CD14-positive monocyte (primary cell): ENCODE measurements at regions not wholly inside any gene's neighbourhood (a gene's known extent, or its start where the extent isn't known, plus 50 kb on each side); places are given as distances from the start of the nearest gene placed in this dataset.

Experiments
- DNase-seq, 3 donors: peaks; one replicate each; pipeline ENCODE4 v3.0.0-alpha.2; 2011 to 2022
- H2AFZ ChIP-seq: 2 replicates; pipeline ENCODE4 v1.6.0; 2012; ENCODE audit warnings: mild to moderate bottlenecking, low read depth, low read length, inconsistent platforms; ENCODE audit not compliant: insufficient read depth, poor library complexity, severe bottlenecking
- H3K27ac ChIP-seq, 2 donors: 1 replicate in 1 of 2; 2 replicates in 1 of 2; pipeline ENCODE4 v1.5.1; 2012 to 2013; ENCODE audit warnings: low read length in 2 of 2, control low read depth in 1 of 2, inconsistent platforms in 1 of 2, low read depth in 1 of 2, mild to moderate bottlenecking in 1 of 2
- H3K27me3 ChIP-seq, 2 donors: one replicate each; pipeline versions ENCODE4 v1.6.0 to v1.6.1; 2011 to 2013; ENCODE audit warnings: low read length in 2 of 2; ENCODE audit not compliant: control insufficient read depth in 2 of 2, insufficient read depth in 2 of 2
- H3K36me3 ChIP-seq, 2 donors: replicated peaks in 1 of 2; 1 replicate in 1 of 2; 2 replicates in 1 of 2; pipeline versions ENCODE4 v1.5.1 to v1.6.1; 2012 to 2013; ENCODE audit warnings: low read length in 2 of 2, control low read depth in 1 of 2, inconsistent platforms in 1 of 2, mild to moderate bottlenecking in 1 of 2; ENCODE audit not compliant: insufficient read depth in 2 of 2, control insufficient read depth in 1 of 2
- H3K4me1 ChIP-seq, 2 donors: 1 replicate in 1 of 2; 2 replicates in 1 of 2; pipeline versions ENCODE4 v1.5.1 to v1.6.1; 2012 to 2013; ENCODE audit warnings: low read length in 2 of 2, control low read depth in 1 of 2, inconsistent platforms in 1 of 2, mild to moderate bottlenecking in 1 of 2, moderate library complexity in 1 of 2; ENCODE audit not compliant: insufficient read depth in 2 of 2, control insufficient read depth in 1 of 2
- H3K4me2 ChIP-seq: replicated peaks from 2 replicates; pipeline ENCODE3; 2012; ENCODE audit warnings: low read length, moderate library complexity, mild to moderate bottlenecking; ENCODE audit not compliant: poor library complexity, severe bottlenecking; ENCODE audit errors: extremely low read depth
- H3K4me3 ChIP-seq, 3 experiments: fragments of 200-600 bp in 1 of 3; sonication (generic) in 1 of 3; replicated peaks in 1 of 3; 1 replicate in 2 of 3; 2 replicates in 1 of 3; pipeline ENCODE4 v1.5.1; 2011 to 2013; ENCODE audit warnings: low read length in 3 of 3, mild to moderate bottlenecking in 3 of 3, control low read depth in 2 of 3, low read depth in 2 of 3, inconsistent platforms in 1 of 3, moderate library complexity in 1 of 3
- H3K79me2 ChIP-seq: 2 replicates; pipeline ENCODE4 v1.6.0; 2012; ENCODE audit warnings: mild to moderate bottlenecking, control low read depth, inconsistent platforms, low read length, moderate library complexity; ENCODE audit not compliant: insufficient read depth
- H3K9ac ChIP-seq: 2 replicates; pipeline ENCODE4 v1.6.0; 2017; ENCODE audit warnings: low read length, mild to moderate bottlenecking; ENCODE audit not compliant: insufficient read depth, poor library complexity, severe bottlenecking
- H3K9me3 ChIP-seq, 2 donors: replicated peaks in 1 of 2; 1 replicate in 1 of 2; 2 replicates in 1 of 2; pipeline versions ENCODE4 v1.5.1 to v1.6.1; 2012 to 2013; ENCODE audit warnings: low read length in 2 of 2, control low read depth in 1 of 2; ENCODE audit not compliant: control insufficient read depth in 1 of 2, insufficient read depth in 1 of 2
- H4K20me1 ChIP-seq: 2 replicates; pipeline ENCODE4 v1.6.0; 2012; ENCODE audit warnings: mild to moderate bottlenecking, low read length, control low read depth, moderate library complexity; ENCODE audit not compliant: insufficient read depth
- H3K27ac Mint-ChIP-seq, 7 donors: one replicate each; pipeline ENCODE4 v1.8.0; 2020; ENCODE audit warnings: mild to moderate bottlenecking in 7 of 7, mixed read lengths in 7 of 7, moderate library complexity in 6 of 7, inconsistent platforms in 2 of 7
- H3K27me3 Mint-ChIP-seq, 3 donors: one replicate each; pipeline ENCODE4 v1.8.0; 2021 to 2022; ENCODE audit warnings: low read depth in 3 of 3, mild to moderate bottlenecking in 3 of 3, mixed read lengths in 3 of 3, moderate library complexity in 3 of 3, inconsistent platforms in 1 of 3
- H3K36me3 Mint-ChIP-seq, 2 donors: one replicate each; pipeline ENCODE4 v1.8.0; 2020; ENCODE audit warnings: mixed read lengths in 2 of 2, inconsistent platforms in 1 of 2, mild to moderate bottlenecking in 1 of 2
- H3K4me1 Mint-ChIP-seq: one replicate; pipeline ENCODE4 v1.8.0; 2020; ENCODE audit warnings: mild to moderate bottlenecking, mixed read lengths
- H3K4me3 Mint-ChIP-seq, 2 donors: one replicate each; pipeline ENCODE4 v1.8.0; 2020; ENCODE audit warnings: mild to moderate bottlenecking in 2 of 2, mixed read lengths in 2 of 2, moderate library complexity in 1 of 2
- H3K9me3 Mint-ChIP-seq, 7 donors: one replicate each; pipeline ENCODE4 v1.8.0; 2020 to 2022; ENCODE audit warnings: mixed read lengths in 7 of 7, mild to moderate bottlenecking in 6 of 7, moderate library complexity in 6 of 7, inconsistent platforms in 2 of 7
- CTCF ChIP-seq: fragments of 200-600 bp; IDR thresholded peaks from one replicate; pipeline ENCODE4 v1.8.0; 2022; ENCODE audit warnings: antibody characterized with exemption, mild to moderate bottlenecking
- WGBS: methylation state at CpG from one replicate; pipeline ENCODE4 v1.1.5; 2013; ENCODE audit warnings: missing lambda C conversion rate; ENCODE audit not compliant: insufficient coverage; 5-methylcytosine and 5-hydroxymethylcytosine counted together
- intact Hi-C, 2 donors: fragments of 100-400 bp; cut with micrococcal nuclease; formaldehyde crosslinking; loops; one replicate each; pipeline versions ENCODE4 v1.15.0 to v1.15.1; 2023

- Mint-ChIP-seq H3K4me1 (peaks cover 2% of the 10 kb centered on the region), H3K9me3 (no peaks in the 10 kb centered on the region), H3K27ac (no peak overlapping the region), H3K36me3 (no peaks in the 10 kb centered on the region), H3K4me3 (no peak overlapping the region), H3K27me3 (peaks cover 8 to 20% (median 18%) of the 10 kb centered on the region in 3 donors)
- H3K9ac ChIP-seq: no peak overlapping the region
- no peak overlapping the region for H3K4me3 ChIP-seq
- H4K20me1 ChIP-seq: no peaks in the 10 kb centered on the region
- no peak overlapping the region for H2AFZ ChIP-seq
- H3K27ac ChIP-seq: no peak overlapping the region
- H3K9me3 ChIP-seq: no peaks in the 10 kb centered on the region
- H3K27me3 ChIP-seq: peaks cover 0 to 9% of the 10 kb centered on the region in 2 donors
- H3K79me2 ChIP-seq: no peaks in the 10 kb centered on the region
- no peak for DNase-seq
- H3K4me2 ChIP-seq: no peak overlapping the region
- WGBS: 87% methylated on average over 1 of the region's 2 CpGs
- no peak for TF ChIP-seq CTCF
- H3K4me1 ChIP-seq: peaks cover 0 to 6% of the 10 kb centered on the region in 2 donors
- intact Hi-C loops: loop anchor here in 1 of 2 donors (2.0 kb wide), 1 partner anchor 273 kb away; no protein-coding TSS in a partner anchor
- H3K36me3 ChIP-seq: no peaks in the 10 kb centered on the region
Observed at GRCh38 chr14:100655741-100656085, 68.5 kb upstream of the BEGAIN start.

- no peaks in the 10 kb centered on the region for H3K36me3 Mint-ChIP-seq
- Histone ChIP-seq H3K4me3 (no peak overlapping the region), H2AFZ (no peak overlapping the region), H3K79me2 (no peaks in the 10 kb centered on the region), H3K9me3 (no peaks in the 10 kb centered on the region), H3K27ac (no peak overlapping the region), H3K27me3 (peaks cover 0 to 9% of the 10 kb centered on the region in 2 donors), H3K36me3 (no peaks in the 10 kb centered on the region), H3K9ac (no peak overlapping the region), H4K20me1 (no peaks in the 10 kb centered on the region), H3K4me2 (no peak overlapping the region), H3K4me1 (peaks cover 0 to 6% of the 10 kb centered on the region in 2 donors)
- H3K9me3 Mint-ChIP-seq: no peaks in the 10 kb centered on the region
- TF ChIP-seq CTCF: no peak
- whole genome bisulfite sequencing: 92% methylated on average over 5 of the region's 15 CpGs
- H3K4me1 Mint-ChIP-seq: peaks cover 2% of the 10 kb centered on the region
- H3K27ac Mint-ChIP-seq: no peak overlapping the region
- intact Hi-C loops: no loop called here
- peaks cover 9 to 20% (median 18%) of the 10 kb centered on the region in 3 donors for H3K27me3 Mint-ChIP-seq
- H3K4me3 Mint-ChIP-seq: no peak overlapping the region
- no peak for DNase-seq
Observed at GRCh38 chr14:100656996-100657395, 69.7 kb upstream of the DLK1 start.
